LoVo (cell line): ENCODE measurements at regions not wholly inside any gene's neighbourhood (a gene's known extent, or its start where the extent isn't known, plus 50 kb on each side); places are given as distances from the start of the nearest gene placed in this dataset.

Experiments
- DNase-seq: peaks from one replicate; pipeline ENCODE4 v3.0.0-alpha.2; 2016; ENCODE audit warnings: low spot score

GRCh38 chr4:33171873-33172525 lies 2451.8 kb downstream of the PCDH7 start:
- no peak for DNase-seq

- DNase-seq = no peak
These were observed 2456.4 kb downstream of the PCDH7 start for GRCh38 chr4:33176566-33176965.

- DNase-seq = no peak
These were observed 2464.6 kb downstream of the PCDH7 start for GRCh38 chr4:33184657-33185290.

GRCh38 chr4:33187035-33187434 lies 2466.9 kb downstream of the PCDH7 start:
- no peak for DNase-seq

GRCh38 chr4:33188733-33189132 lies 2468.6 kb downstream of the PCDH7 start:
- DNase-seq = no peak

- DNase-seq = no peak
These were observed 2469.0 kb downstream of the PCDH7 start for GRCh38 chr4:33189169-33189568.

GRCh38 chr4:33193109-33193508 lies 2472.9 kb downstream of the PCDH7 start:
- no peak for DNase-seq

GRCh38 chr4:33200377-33200776 lies 2480.2 kb downstream of the PCDH7 start:
- DNase-seq = no peak

GRCh38 chr4:33218238-33218637 lies 2498.1 kb downstream of the PCDH7 start:
- DNase-seq = no peak

GRCh38 chr4:33226133-33226532 lies 2506.0 kb downstream of the PCDH7 start:
- no peak for DNase-seq

GRCh38 chr4:33226783-33227182 lies 2506.6 kb downstream of the PCDH7 start:
- no peak for DNase-seq

GRCh38 chr4:33255094-33255493 lies 2534.9 kb downstream of the PCDH7 start:
- DNase-seq = no peak

- DNase-seq = no peak
These were observed 2535.3 kb downstream of the PCDH7 start for GRCh38 chr4:33255507-33255906.

GRCh38 chr4:33262824-33263223 lies 2542.7 kb downstream of the PCDH7 start:
- DNase-seq = no peak

GRCh38 chr4:33268776-33269175 lies 2548.6 kb downstream of the PCDH7 start:
- DNase-seq = no peak

GRCh38 chr4:33270403-33270802 lies 2550.2 kb downstream of the PCDH7 start:
- DNase-seq = no peak

- DNase-seq = no peak
These were observed 2552.6 kb downstream of the PCDH7 start for GRCh38 chr4:33272722-33273121.

GRCh38 chr4:33283818-33284217 lies 2563.6 kb downstream of the PCDH7 start:
- no peak for DNase-seq

GRCh38 chr4:33296876-33297455 lies 2576.8 kb downstream of the PCDH7 start:
- DNase-seq = no peak

- no peak for DNase-seq
These were observed 2582.2 kb downstream of the PCDH7 start for GRCh38 chr4:33302321-33302720.

GRCh38 chr4:33306131-33306530 lies 2586.0 kb downstream of the PCDH7 start:
- DNase-seq = no peak

- DNase-seq = no peak
These were observed 2595.9 kb downstream of the PCDH7 start for GRCh38 chr4:33316033-33316432.

GRCh38 chr4:33316578-33316977 lies 2596.4 kb downstream of the PCDH7 start:
- no peak for DNase-seq

GRCh38 chr4:33323393-33323792 lies 2603.2 kb downstream of the PCDH7 start:
- no peak for DNase-seq
